HG03045 (cell line): ENCODE measurements at regions not wholly inside any gene's neighbourhood (a gene's known extent, or its start where the extent isn't known, plus 50 kb on each side); places are given as distances from the start of the nearest gene placed in this dataset.

Experiments used
- ATAC-seq: cut with Tn5 transposase; IDR thresholded peaks from one replicate; pipeline ENCODE4 v1.9.1; 2021; ENCODE audit warnings: mild to moderate bottlenecking, moderate library complexity; ENCODE audit not compliant: unreplicated experiment

DNA sequence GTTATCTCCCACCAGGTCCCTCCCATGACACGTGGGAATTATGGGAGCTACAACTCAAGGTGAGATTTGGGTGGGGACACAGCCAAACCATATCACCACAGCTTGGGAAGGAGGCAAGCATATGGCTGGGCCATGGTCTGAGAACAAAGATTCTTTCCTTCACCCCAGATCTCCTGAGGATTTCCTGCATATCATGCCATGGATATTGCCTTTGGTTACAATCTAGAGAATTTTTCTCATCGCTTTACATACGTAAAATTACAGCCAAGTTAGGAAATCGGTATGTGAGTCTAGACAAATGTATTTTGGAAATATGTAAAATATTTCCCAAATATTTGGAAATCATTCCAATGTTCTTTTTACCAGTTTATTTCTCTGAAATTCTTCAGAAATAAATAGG, 398.3 kb downstream of the RFC3 start:
- ATAC-seq, result no peak

DNA sequence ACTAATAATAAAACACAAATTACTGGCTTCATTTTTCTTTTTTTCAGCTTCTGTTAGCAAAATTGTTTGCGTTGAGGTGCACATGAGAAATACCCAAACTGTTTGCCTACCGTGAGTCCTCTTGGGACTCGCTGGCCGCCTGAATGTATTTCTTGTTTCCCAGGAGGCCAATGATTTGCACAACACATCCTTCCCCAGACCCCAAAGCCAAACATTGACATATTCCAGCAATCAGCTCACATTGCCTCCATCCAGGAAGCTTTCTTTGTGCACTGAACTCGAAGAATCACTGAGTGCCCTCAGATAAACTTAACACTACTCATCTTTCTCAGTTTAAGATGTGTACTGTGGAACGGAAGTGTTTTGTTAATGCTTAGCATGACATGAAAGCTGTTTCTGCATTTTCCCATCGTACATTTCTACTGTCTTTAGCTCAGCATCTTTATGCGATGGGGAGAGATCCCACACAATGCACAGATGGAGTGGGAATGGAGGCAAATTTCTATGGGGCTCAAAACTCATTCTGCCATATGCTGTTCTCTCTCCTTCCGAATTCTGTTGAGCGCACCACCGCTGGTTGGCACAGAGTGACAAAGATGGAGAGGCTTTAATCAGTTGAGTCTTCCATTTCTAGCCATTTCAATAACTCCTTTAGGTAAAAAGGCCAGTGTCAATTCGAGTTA, 399.5 kb downstream of the RFC3 start:
- ATAC-seq, result no peak

- ATAC-seq, result no peak
Measured at GRCh38 chr13:34223984-34224383, 406.0 kb downstream of the RFC3 start.

- no peak for ATAC-seq
Measured at GRCh38 chr13:34224877-34225276, 406.9 kb downstream of the RFC3 start.

- ATAC-seq, result no peak
Measured at GRCh38 chr13:34230271-34230670, 412.3 kb downstream of the RFC3 start.

DNA sequence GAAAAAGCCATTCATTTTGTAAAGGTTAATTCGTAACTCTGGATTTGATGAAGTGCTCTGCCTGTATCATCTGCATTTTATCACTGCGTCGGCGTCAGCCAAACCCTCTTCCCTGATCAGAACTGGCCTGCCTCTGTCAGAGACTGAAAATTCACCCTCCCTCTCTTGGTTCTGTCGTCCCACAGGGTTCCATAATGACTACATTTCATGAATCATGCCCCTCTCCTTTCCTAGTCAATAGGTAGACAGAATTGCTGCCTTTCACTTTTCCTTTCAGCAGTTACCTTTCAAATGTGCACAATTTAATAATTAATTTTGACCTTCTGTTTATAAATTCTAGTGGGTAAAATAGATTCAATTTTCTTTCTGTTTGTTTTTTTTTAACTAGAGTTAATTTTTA, 423.4 kb downstream of the RFC3 start:
- ATAC-seq, result no peak

- ATAC-seq, result no peak
Measured at GRCh38 chr13:34243403-34243802, 425.5 kb downstream of the RFC3 start.

DNA sequence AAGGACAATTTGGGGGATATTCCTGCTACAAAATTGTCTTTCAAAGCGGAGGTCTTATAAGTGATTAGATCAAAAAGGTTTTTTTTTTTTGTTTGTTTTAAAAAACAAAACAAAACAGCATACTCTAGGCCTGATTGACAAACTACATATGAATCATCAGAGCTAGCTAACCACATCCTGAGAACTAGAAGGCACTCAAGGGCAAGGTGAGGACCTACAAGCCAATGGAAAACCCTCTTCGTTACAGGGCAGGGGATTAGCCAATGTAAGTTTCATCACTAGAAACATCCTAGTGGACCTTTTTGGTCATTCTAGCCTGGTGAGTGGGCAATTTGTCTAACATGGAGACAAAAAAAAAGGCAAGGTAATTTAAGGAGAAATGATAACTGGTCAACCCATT, 428.6 kb downstream of the RFC3 start:
- ATAC-seq, result no peak

DNA sequence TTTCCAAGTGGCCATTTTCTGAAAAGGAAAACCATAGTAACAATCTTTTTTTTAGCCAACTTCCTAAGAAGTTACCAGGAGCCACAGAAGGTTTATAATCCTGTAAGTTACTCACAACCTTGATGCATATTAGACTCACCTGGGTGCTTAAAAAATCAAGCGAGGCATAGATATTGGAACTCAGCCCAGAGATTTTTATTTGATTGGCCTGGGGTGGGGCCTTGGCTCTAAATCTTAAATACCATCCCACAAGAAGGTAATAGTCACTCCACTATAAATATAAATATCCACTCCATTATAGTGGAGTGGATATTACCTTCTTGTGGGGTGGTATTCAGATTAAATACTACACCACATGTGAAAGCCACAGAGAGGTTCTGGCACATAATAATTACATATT, 429.6 kb downstream of the RFC3 start:
- no peak for ATAC-seq

- no peak for ATAC-seq
Measured at GRCh38 chr13:34249546-34250039, 431.6 kb downstream of the RFC3 start.

- no peak for ATAC-seq
Measured at GRCh38 chr13:34250151-34250670, 432.3 kb downstream of the RFC3 start.

DNA sequence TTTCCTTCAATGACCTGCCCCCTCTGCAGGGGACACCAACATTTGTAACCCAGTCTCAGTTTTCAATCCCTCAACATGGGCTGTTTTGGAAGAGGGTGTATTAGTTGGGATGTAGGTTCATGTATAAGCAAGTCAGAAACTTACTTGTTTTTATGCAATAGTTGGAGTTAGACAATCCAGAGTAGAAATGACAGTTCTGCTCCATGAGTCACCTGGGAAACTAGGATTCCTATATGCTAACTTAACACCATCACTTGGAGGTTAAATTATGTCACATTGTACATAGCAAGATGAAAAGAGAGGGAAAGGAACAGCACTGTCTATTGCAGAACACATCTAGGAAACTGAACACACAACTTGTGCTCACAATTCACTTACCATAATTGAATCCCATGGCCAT, 436.4 kb downstream of the RFC3 start:
- no peak for ATAC-seq

DNA sequence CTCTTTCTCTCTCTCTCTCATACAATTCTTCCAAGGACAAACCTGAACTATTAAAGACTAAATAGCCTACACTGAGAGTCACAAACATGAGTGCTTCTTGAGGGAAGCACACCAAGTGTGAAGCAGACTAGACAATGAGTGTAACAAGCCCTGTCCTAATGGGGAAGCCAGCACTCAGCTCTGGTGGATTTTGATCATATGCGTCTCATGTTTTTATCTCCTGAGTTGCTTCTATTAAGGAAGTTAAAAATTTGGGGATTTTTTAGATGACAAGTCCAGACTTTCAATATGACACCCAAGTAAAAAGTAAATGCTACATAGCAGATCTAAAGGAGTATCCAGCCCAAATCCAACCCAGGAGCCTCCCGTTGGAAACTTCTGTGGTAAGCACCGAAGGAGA, 437.8 kb downstream of the RFC3 start:
- ATAC-seq, result no peak

DNA sequence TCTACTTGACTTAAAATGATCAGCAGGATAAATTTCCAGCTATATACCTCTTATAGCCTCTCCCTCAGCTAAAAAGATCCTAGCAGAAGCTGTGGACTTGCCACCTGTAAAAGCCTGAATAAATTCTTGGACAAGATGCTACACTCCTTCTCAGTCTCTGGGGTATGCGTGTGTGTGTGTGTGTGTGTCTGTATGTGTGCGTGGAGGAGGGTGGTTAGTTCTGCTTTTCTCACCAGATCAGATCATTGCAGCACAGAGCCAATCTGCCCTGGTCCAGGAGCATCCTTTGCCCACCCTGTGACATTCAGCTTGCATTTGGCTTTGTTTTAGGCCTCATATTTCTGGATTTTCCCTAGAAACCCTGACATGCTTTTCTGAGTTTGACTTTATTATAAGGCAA, 438.3 kb downstream of the RFC3 start:
- ATAC-seq, result no peak

GRCh38 chr13:34257966-34258365, 440.0 kb downstream of the RFC3 start:
- ATAC-seq, result no peak

DNA sequence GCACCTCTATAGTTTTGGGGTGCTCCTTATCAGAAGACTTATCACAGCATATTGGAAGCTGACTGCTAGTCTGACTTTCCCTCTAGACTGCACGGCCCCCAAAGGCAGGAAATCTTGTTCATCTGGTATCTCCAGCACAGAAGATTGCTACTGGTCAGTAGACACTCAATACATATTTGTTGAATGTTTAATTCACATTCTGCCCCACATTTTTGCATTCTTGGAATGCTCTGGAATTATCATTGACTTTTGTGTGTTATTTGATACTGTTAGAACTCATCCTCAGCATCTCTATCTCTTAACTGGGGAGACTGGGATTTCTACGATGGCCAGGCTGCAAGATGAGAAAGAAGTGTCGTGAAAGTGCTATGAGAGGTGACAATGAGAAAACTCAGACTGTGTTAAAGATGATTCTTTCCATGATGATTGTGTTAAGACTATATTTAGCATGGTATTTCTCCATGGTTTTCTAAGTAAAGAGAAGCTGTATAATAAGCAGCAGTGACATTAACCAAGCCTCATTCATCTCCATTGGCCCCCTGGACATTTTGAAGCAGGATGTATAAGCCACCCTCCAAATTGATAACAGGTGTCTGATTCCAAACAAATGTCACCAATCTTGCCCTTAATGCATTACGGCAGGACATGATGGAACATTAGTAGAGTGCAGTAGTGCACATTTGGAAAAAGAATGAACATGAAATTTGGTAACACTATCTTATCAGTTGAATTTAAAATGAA, 440.9 kb downstream of the RFC3 start:
- ATAC-seq, result no peak

- ATAC-seq, result no peak
Measured at GRCh38 chr13:34263681-34264080, 445.7 kb downstream of the RFC3 start.

- no peak for ATAC-seq
Measured at GRCh38 chr13:34265046-34265679, 447.2 kb downstream of the RFC3 start.

GRCh38 chr13:34276764-34277163, 458.8 kb downstream of the RFC3 start:
- ATAC-seq, result no peak

DNA sequence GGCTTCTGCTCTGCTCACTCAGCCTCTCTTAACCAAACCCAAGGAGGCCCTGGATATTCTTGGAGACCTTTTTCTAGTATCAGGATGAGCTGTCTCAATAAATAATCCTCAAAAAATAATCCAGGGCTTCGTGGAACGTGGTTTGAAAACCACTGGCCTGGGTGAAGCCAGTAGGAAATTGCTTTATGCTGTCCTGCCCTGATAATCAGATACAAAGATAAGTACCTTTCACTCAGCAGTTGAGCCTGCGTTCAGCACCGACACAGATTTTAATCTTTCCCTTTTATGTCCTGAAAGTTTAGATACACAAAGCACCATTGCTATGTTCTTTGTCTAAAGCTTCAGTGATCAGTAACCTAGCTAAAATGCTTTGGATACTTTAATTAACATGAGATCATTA, 460.0 kb downstream of the RFC3 start:
- no peak for ATAC-seq

DNA sequence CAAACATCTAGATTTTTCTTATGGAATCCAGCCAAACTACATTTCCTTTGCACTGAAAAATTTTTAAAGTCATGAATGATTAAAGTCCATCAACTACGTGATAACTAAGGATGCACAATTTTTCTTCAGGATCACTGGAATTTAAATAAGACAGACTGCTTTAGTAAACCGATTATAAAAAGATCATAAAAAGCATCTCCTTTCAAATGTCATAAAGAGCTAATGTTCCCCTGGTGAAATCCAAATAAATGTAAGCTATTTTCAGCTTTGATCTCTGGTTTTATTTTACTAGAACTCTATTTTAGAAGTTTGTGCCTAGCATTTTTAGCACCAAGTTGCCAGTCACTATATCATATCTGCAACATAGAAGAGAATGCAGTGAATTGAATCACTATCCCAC, 460.8 kb downstream of the RFC3 start:
- no peak for ATAC-seq

GRCh38 chr13:34290661-34291060, 472.7 kb downstream of the RFC3 start:
- ATAC-seq, result no peak
